ENCODE measurements at regions not wholly inside any gene's neighbourhood (a gene's known extent, or its start where the extent isn't known, plus 50 kb on each side); places are given as distances from the start of the nearest gene placed in this dataset.

- 71% methylated on average over 7 of the region's 7 CpGs for WGBS (ENCODE audit: insufficient coverage)
These were observed 468.4 kb downstream of the KDM4C start for GRCh38 chr9:7226007-7226640.

More at GRCh38 chr9:7226007-7226640, 468.4 kb downstream of the KDM4C start:
- Histone ChIP-seq H3K9me3 (replicated peaks; ENCODE audit: control insufficient read depth, low read depth, low read length) (no peaks in the 10 kb centered on the region), H3K36me3 (ENCODE audit: control insufficient read depth, insufficient read depth, low read length) (no peaks in the 10 kb centered on the region), H3K4me1 (ENCODE audit: control insufficient read depth, insufficient read depth, low read length) (no peaks in the 10 kb centered on the region), H3K4me3 (ENCODE audit: low read length) (no peak overlapping the region), H3K27ac (ENCODE audit: low read length) (no peak overlapping the region), H3K27me3 (ENCODE audit: control insufficient read depth, insufficient read depth, low read length) (peaks cover 3% of the 10 kb centered on the region)
- no peak for DNase-seq
